ENCODE measurements at regions not wholly inside any gene's neighbourhood (a gene's known extent, or its start where the extent isn't known, plus 50 kb on each side); places are given as distances from the start of the nearest gene placed in this dataset.

- Histone ChIP-seq H3K9ac (ENCODE audit: insufficient read depth, low read length) (no peak overlapping the region), H3K4me3 (replicated peaks in 1 of 4; ENCODE audit: control extremely low read depth in 1 of 4, insufficient read depth in 1 of 4, low read depth in 3 of 4, low read length in 4 of 4) (no peak overlapping the region), H3K27me3 (ENCODE audit: control insufficient read depth, insufficient read depth, low read length) (no peaks in the 10 kb centered on the region), H3K27ac (ENCODE audit: insufficient read depth, low read length) (no peak overlapping the region), H3K4me2 (ENCODE audit: extremely low read depth, insufficient read depth, low read length) (no peak overlapping the region), H3K9me3 (ENCODE audit: control insufficient read depth, insufficient read depth, low read depth, low read length) (no peaks in the 10 kb centered on the region), H3K79me2 (ENCODE audit: control insufficient read depth, insufficient read depth, low read length) (no peaks in the 10 kb centered on the region), H2AFZ (ENCODE audit: low read length) (no peak overlapping the region), H3K36me3 (ENCODE audit: control insufficient read depth, insufficient read depth, low read length) (no peaks in the 10 kb centered on the region), H4K20me1 (ENCODE audit: control insufficient read depth, extremely low read depth, insufficient read depth, low read length) (no peaks in the 10 kb centered on the region), H3K4me1 (ENCODE audit: control insufficient read depth, extremely low read depth, insufficient read depth, low read length) (no peaks in the 10 kb centered on the region)
- TF ChIP-seq CTCF (conservative IDR thresholded peaks at IDR 0.05 in 1 of 2, IDR thresholded peaks at IDR 0.05 in 1 of 2; ENCODE audit: low read depth in 1 of 2, low read length in 2 of 2) (no peak), EZH2 (IDR thresholded peaks at IDR 0.05; ENCODE audit: low read length, missing control alignments) (no peak)
- no peak for DNase-seq (ENCODE audit: low read depth in 2 of 2)
Measured at GRCh38 chr3:162348912-162349311, 852.3 kb downstream of the OTOL1 start.

DNA sequence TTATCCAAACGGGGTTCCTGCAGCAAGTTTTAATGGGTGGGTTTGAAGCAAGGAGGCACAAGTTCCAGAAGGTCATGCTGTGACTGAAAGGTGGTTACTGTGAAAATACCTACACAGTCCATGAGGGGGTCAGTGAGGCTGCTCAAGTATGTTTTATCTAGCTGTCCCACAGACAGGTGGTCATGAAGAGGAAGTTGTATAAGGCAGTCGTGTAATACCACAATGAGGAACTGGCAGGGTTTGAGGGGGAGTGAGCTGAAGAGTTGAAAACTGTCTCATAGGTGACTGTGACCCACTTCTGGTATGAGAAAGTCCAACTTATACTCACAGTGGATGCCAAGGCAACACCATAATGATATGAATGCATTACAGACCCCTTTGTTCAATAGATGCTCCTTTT, 856.8 kb downstream of the OTOL1 start:
- H2AFZ ChIP-seq (ENCODE audit: low read length): no peak overlapping the region
- H3K36me3 ChIP-seq (ENCODE audit: control insufficient read depth, insufficient read depth, low read length): no peaks in the 10 kb centered on the region
- no peaks in the 10 kb centered on the region for H3K4me1 ChIP-seq (ENCODE audit: control insufficient read depth, extremely low read depth, insufficient read depth, low read length)
- H3K4me3 ChIP-seq (replicated peaks in 1 of 4; ENCODE audit: control extremely low read depth in 1 of 4, insufficient read depth in 1 of 4, low read depth in 3 of 4, low read length in 4 of 4): no peak overlapping the region
- TF ChIP-seq EZH2 (IDR thresholded peaks at IDR 0.05; ENCODE audit: low read length, missing control alignments) (no peak), CTCF (conservative IDR thresholded peaks at IDR 0.05 in 1 of 2, IDR thresholded peaks at IDR 0.05 in 1 of 2; ENCODE audit: low read depth in 1 of 2, low read length in 2 of 2) (no peak)
- no peak overlapping the region for H3K27ac ChIP-seq (ENCODE audit: insufficient read depth, low read length)
- H3K27me3 ChIP-seq (ENCODE audit: control insufficient read depth, insufficient read depth, low read length): no peaks in the 10 kb centered on the region
- no peak overlapping the region for H3K9ac ChIP-seq (ENCODE audit: insufficient read depth, low read length)
- H3K4me2 ChIP-seq (ENCODE audit: extremely low read depth, insufficient read depth, low read length): no peak overlapping the region
- no peaks in the 10 kb centered on the region for H3K9me3 ChIP-seq (ENCODE audit: control insufficient read depth, insufficient read depth, low read depth, low read length)
- no peaks in the 10 kb centered on the region for H3K79me2 ChIP-seq (ENCODE audit: control insufficient read depth, insufficient read depth, low read length)
- no peaks in the 10 kb centered on the region for H4K20me1 ChIP-seq (ENCODE audit: control insufficient read depth, extremely low read depth, insufficient read depth, low read length)
- no peak for DNase-seq (ENCODE audit: low read depth in 2 of 2)

DNA sequence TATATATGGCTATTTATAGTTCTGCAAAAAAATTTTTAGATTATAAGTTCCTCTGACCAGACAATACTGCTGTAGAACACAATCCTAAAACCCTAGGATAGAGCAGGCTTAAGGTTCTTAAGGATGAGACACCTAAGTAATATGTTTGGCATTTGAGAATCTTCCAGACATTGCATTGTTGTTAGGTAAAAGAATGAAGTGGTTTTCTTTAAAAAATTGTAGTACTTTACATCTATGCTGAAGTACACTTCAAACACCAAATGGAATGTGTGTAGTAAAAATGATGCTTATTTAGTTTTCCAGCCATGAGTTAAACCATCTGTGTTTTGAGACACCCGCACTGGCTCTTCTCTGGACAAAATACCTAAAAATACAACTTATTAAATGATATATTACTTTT, 857.7 kb downstream of the OTOL1 start:
- no peak overlapping the region for H3K27ac ChIP-seq (ENCODE audit: insufficient read depth, low read length)
- no peak for TF ChIP-seq EZH2 (IDR thresholded peaks at IDR 0.05; ENCODE audit: low read length, missing control alignments)
- no peak for TF ChIP-seq CTCF (conservative IDR thresholded peaks at IDR 0.05 in 1 of 2, IDR thresholded peaks at IDR 0.05 in 1 of 2; ENCODE audit: low read depth in 1 of 2, low read length in 2 of 2)
- H3K27me3 ChIP-seq (ENCODE audit: control insufficient read depth, insufficient read depth, low read length): no peaks in the 10 kb centered on the region
- no peak overlapping the region for H3K4me3 ChIP-seq (replicated peaks in 1 of 4; ENCODE audit: control extremely low read depth in 1 of 4, insufficient read depth in 1 of 4, low read depth in 3 of 4, low read length in 4 of 4)
- H3K4me2 ChIP-seq (ENCODE audit: extremely low read depth, insufficient read depth, low read length): no peak overlapping the region
- H3K9me3 ChIP-seq (ENCODE audit: control insufficient read depth, insufficient read depth, low read depth, low read length): no peaks in the 10 kb centered on the region
- no peaks in the 10 kb centered on the region for H3K36me3 ChIP-seq (ENCODE audit: control insufficient read depth, insufficient read depth, low read length)
- H2AFZ ChIP-seq (ENCODE audit: low read length): no peak overlapping the region
- H3K9ac ChIP-seq (ENCODE audit: insufficient read depth, low read length): no peak overlapping the region
- peak in 1 of 2 donors; percentile 84 for DNase-seq (ENCODE audit: low read depth in 2 of 2)
- H4K20me1 ChIP-seq (ENCODE audit: control insufficient read depth, extremely low read depth, insufficient read depth, low read length): no peaks in the 10 kb centered on the region
- H3K79me2 ChIP-seq (ENCODE audit: control insufficient read depth, insufficient read depth, low read length): no peaks in the 10 kb centered on the region
- no peaks in the 10 kb centered on the region for H3K4me1 ChIP-seq (ENCODE audit: control insufficient read depth, extremely low read depth, insufficient read depth, low read length)
